Stimulated activated CD4-positive, alpha-beta T cell treated with anti-CD3 and anti-CD28 coated beads, Interleukin-4, amount 100 ng/mL, for 24 hours (primary cell): ENCODE measurements at regions not wholly inside any gene's neighbourhood (a gene's known extent, or its start where the extent isn't known, plus 50 kb on each side); places are given as distances from the start of the nearest gene placed in this dataset.

Experiments
- DNase-seq: peaks from one replicate; pipeline ENCODE4 v3.0.0-alpha.2; 2020

- DNase-seq = no peak
Measured at GRCh38 chr6:20028143-20028542, 184.1 kb downstream of the MBOAT1 start.

GRCh38 chr6:20028562-20028961 is 183.7 kb downstream of the MBOAT1 start:
- no peak for DNase-seq

GRCh38 chr6:20029979-20030378 is 182.3 kb downstream of the MBOAT1 start:
- DNase-seq = no peak

- DNase-seq = no peak
Measured at GRCh38 chr6:20031342-20031741, 180.9 kb downstream of the MBOAT1 start.

- DNase-seq = no peak
Measured at GRCh38 chr6:20033697-20034407, 178.4 kb downstream of the MBOAT1 start.

GRCh38 chr6:20034408-20034769 is 177.9 kb downstream of the MBOAT1 start:
- no peak for DNase-seq

- no peak for DNase-seq
Measured at GRCh38 chr6:20036141-20036677, 176.1 kb downstream of the MBOAT1 start.

- no peak for DNase-seq
Measured at GRCh38 chr6:20038410-20039204, 173.7 kb downstream of the MBOAT1 start.

- DNase-seq = no peak
Measured at GRCh38 chr6:20044883-20045282, 167.4 kb downstream of the MBOAT1 start.
